GM12878 (cell line): ENCODE measurements at regions not wholly inside any gene's neighbourhood (a gene's known extent, or its start where the extent isn't known, plus 50 kb on each side); places are given as distances from the start of the nearest gene placed in this dataset.

Experiments
- ATAC-seq: fragments of 200-7000 bp; cut with Tn5 transposase; 3 replicates; pipeline ENCODE4 v1.9.1; 2020; ENCODE audit warnings: mild to moderate bottlenecking, moderate library complexity
- BruUV-seq: library from RNA; stranded (reverse); fragments of 400-500 nt; replicated peaks from 2 replicates; lab custom pipeline; 2021; lab: Mats Ljungman, UMichigan
- CTCF ChIA-PET: fragments of 300-600 bp; sonication (Branson Sonifier 250); formaldehyde crosslinking; extraction: SDS; loops from one replicate; lab custom pipeline; 2021; ENCODE audit warnings: inconsistent platforms; lab: Yijun Ruan, JAX
- POLR2A ChIA-PET: fragments of 350-600 bp; formaldehyde crosslinking; extraction: SDS; loops from one replicate; lab custom pipeline; 2021; ENCODE audit warnings: inconsistent platforms; lab: Charles Lee
- RAD21 ChIA-PET: fragments of 300-600 bp; sonication (Branson Sonifier 250); formaldehyde crosslinking; loops from one replicate; lab custom pipeline; 2023; ENCODE audit warnings: antibody characterized with exemption; ENCODE audit not compliant: unreplicated experiment; lab: Charles Lee
- SMC1A ChIA-PET: fragments of 300-600 bp; sonication (Branson Sonifier 250); formaldehyde crosslinking; loops from one replicate; lab custom pipeline; 2023; ENCODE audit not compliant: unreplicated experiment, uncharacterized antibody; lab: Charles Lee
- DNase-seq: peaks from one replicate; pipeline ENCODE4 v3.0.0-alpha.2; 2011; ENCODE audit warnings: low read depth, low spot score
- FAIRE-seq: peaks from 3 replicates; lab custom pipeline; 2011; peaks lifted over from hg19 to GRCh38; lab: Jason Lieb, UNC
- H2AFZ ChIP-seq: 2 replicates; pipeline ENCODE4 v1.6.0; 2011; ENCODE audit warnings: low read depth, low read length, control low read depth; ENCODE audit not compliant: control insufficient read depth
- H3K27ac ChIP-seq: 2 replicates; pipeline ENCODE4 v1.5.1; 2011; ENCODE audit warnings: control low read depth; ENCODE audit not compliant: control insufficient read depth, insufficient read depth
- H3K27me3 ChIP-seq, 2 experiments: replicated peaks in 1 of 2; 2 replicates each; pipeline versions ENCODE4 v1.6.0 to v1.6.1; 2011; ENCODE audit warnings: low read length in 1 of 2; ENCODE audit not compliant: control insufficient read depth in 2 of 2, insufficient read depth in 2 of 2
- H3K36me3 ChIP-seq, 2 experiments: 2 replicates each; pipeline ENCODE4 v1.5.1; 2011; ENCODE audit warnings: low read length in 1 of 2; ENCODE audit not compliant: control insufficient read depth in 2 of 2, insufficient read depth in 2 of 2
- H3K4me1 ChIP-seq: 2 replicates; pipeline ENCODE4 v1.6.1; 2011; ENCODE audit warnings: mild to moderate bottlenecking, low read length, moderate library complexity, mixed read lengths; ENCODE audit not compliant: control insufficient read depth, insufficient read depth
- H3K4me2 ChIP-seq: 2 replicates; pipeline ENCODE4 v1.6.0; 2011; ENCODE audit warnings: control low read depth; ENCODE audit not compliant: control insufficient read depth, insufficient read depth
- H3K4me3 ChIP-seq: fragments of 200-600 bp; sonication (generic); 2 replicates; pipeline ENCODE4 v1.5.1; 2016
- H3K79me2 ChIP-seq: 2 replicates; pipeline ENCODE4 v1.6.0; 2011; ENCODE audit warnings: low read length; ENCODE audit not compliant: control insufficient read depth, insufficient read depth
- H3K9ac ChIP-seq: 2 replicates; pipeline ENCODE4 v1.8.0; 2011; ENCODE audit warnings: low read length, control low read depth, mixed read lengths; ENCODE audit not compliant: control insufficient read depth, insufficient read depth
- H3K9me3 ChIP-seq: replicated peaks from 3 replicates; pipeline ENCODE4 v1.5.1; 2011; ENCODE audit warnings: mild to moderate bottlenecking, low read length; ENCODE audit not compliant: control insufficient read depth, insufficient read depth
- H4K20me1 ChIP-seq: 2 replicates; pipeline ENCODE4 v1.6.0; 2011; ENCODE audit not compliant: control insufficient read depth, insufficient read depth
- CUX1 ChIP-seq: IDR thresholded peaks from 2 replicates; pipeline ENCODE4 v1.6.1; 2012; ENCODE audit warnings: improper control_type of control experiment, low read depth, low read length; ENCODE audit not compliant: insufficient replicate concordance
- ELK1 ChIP-seq: IDR thresholded peaks from 2 replicates; pipeline ENCODE4 v1.6.1; 2012; ENCODE audit warnings: low read depth, low read length, improper control_type of control experiment
- FOS ChIP-seq: IDR thresholded peaks from 3 replicates; pipeline ENCODE4 v1.6.1; 2011; ENCODE audit warnings: borderline replicate concordance; ENCODE audit not compliant: insufficient read length; ENCODE audit errors: extremely low read depth
- GATAD2B ChIP-seq: fragments of 450-650 bp; conservative IDR thresholded peaks from 2 replicates; pipeline ENCODE4 v1.6.1; 2017; ENCODE audit warnings: low read depth, mild to moderate bottlenecking, moderate library complexity
- MAX ChIP-seq: IDR thresholded peaks from 2 replicates; pipeline ENCODE4 v1.6.1; 2012; ENCODE audit warnings: low read depth, low read length, improper control_type of control experiment
- MYC ChIP-seq: IDR thresholded peaks from 2 replicates; pipeline ENCODE4 v1.6.1; 2011; ENCODE audit warnings: mild to moderate bottlenecking, low read length, moderate library complexity, inconsistent platforms; ENCODE audit not compliant: insufficient read depth, insufficient replicate concordance, insufficient read length, severe bottlenecking
- NR2F1 ChIP-seq: fragments of 450-650 bp; conservative IDR thresholded peaks from 2 replicates; pipeline ENCODE4 v1.6.1; 2017; ENCODE audit warnings: mild to moderate bottlenecking
- POU2F2 ChIP-seq: IDR thresholded peaks from 3 replicates; pipeline ENCODE4 v1.6.1; 2011; ENCODE audit warnings: low read depth, mild to moderate bottlenecking, low read length, borderline replicate concordance
- RAD21 ChIP-seq: IDR thresholded peaks from 2 replicates; pipeline ENCODE4 v1.6.1; 2011; ENCODE audit warnings: mild to moderate bottlenecking, low read depth, low read length, moderate library complexity; ENCODE audit not compliant: insufficient read depth
- RBBP5 ChIP-seq: fragments of 200-600 bp; sonication (generic); conservative IDR thresholded peaks from 2 replicates; pipeline ENCODE4 v1.6.1; 2016
- ZBTB11 ChIP-seq: fragments of 450-650 bp; formaldehyde crosslinking; IDR thresholded peaks from 2 replicates; pipeline ENCODE4 v1.5.0; 2022; ENCODE audit warnings: mild to moderate bottlenecking, missing genetic modification characterization
- ZNF622 ChIP-seq: fragments of 450-650 bp; IDR thresholded peaks from 2 replicates; pipeline ENCODE4 v1.6.1; 2017; ENCODE audit warnings: mild to moderate bottlenecking, inconsistent platforms
- WGBS: methylation state at CpG from one replicate; pipeline ENCODE4 v1.1.6; 2016; ENCODE audit warnings: low lambda C conversion rate; ENCODE audit not compliant: insufficient replicate concordance, insufficient coverage; ENCODE audit errors: missing lambda C conversion rate; 5-methylcytosine and 5-hydroxymethylcytosine counted together
- in situ Hi-C: fragments of 300-500 bp; cut with MboI; formaldehyde crosslinking; loops from 9 replicates; pipeline ENCODE4 v1.14.3; 2018; ENCODE audit warnings: mixed read lengths
- intact Hi-C: fragments of 100-400 bp; cut with micrococcal nuclease; formaldehyde crosslinking; loops from one replicate; pipeline ENCODE4 v1.14.2; 2022; ENCODE audit not compliant: unreplicated experiment

- TF ChIP-seq ELK1, result no peak
- TF ChIP-seq CUX1, result no peak
These were observed 85.9 kb downstream of the CBLN2 start (continued) for GRCh38 chr18:72458271-72458670.

GRCh38 chr18:72456802-72457201 is 87.3 kb downstream of the CBLN2 start:
- 61% methylated on average over 1 of the region's 1 CpG for WGBS
- ATAC-seq, result no peak
- no peak for FAIRE-seq
- Histone ChIP-seq H3K4me1 (no peaks in the 10 kb centered on the region), H2AFZ (no peak overlapping the region), H3K4me3 (no peak overlapping the region), H3K27me3 (no peaks in the 10 kb centered on the region), H3K79me2 (no peaks in the 10 kb centered on the region), H3K9ac (no peak overlapping the region), H3K9me3 (no peaks in the 10 kb centered on the region), H3K36me3 (no peaks in the 10 kb centered on the region), H3K27ac (no peak overlapping the region), H4K20me1 (no peaks in the 10 kb centered on the region), H3K4me2 (no peak overlapping the region)
- ChIA-PET SMC1A (interaction anchor here (1.7 kb wide), 1 partner anchor 12 kb away, joined by 6 read pairs; no protein-coding TSS in a partner anchor), CTCF (no interaction called here), RAD21 (no interaction called here), POLR2A (no interaction called here)
- BruUV-seq, result no TSS peak
- in situ Hi-C loops (no loop called here), intact Hi-C loops (no loop called here)
- DNase-seq, result no peak
- TF ChIP-seq RBBP5 (no peak), MAX (no peak), RAD21 (no peak), NR2F1 (no peak), POU2F2 (no peak), FOS (no peak), ZNF622 (no peak), MYC (no peak), GATAD2B (no peak), ZBTB11 (CRISPR knock-in tag) (no peak)
